ENCODE measurements at regions not wholly inside any gene's neighbourhood (a gene's known extent, or its start where the extent isn't known, plus 50 kb on each side); places are given as distances from the start of the nearest gene placed in this dataset.

GRCh38 chr1:67514300-67514699, 84.1 kb upstream of the SERBP1 start:
- Histone ChIP-seq H3K9me3 (replicated peaks; ENCODE audit: low read length) (no peaks in the 10 kb centered on the region), H3K27me3 (ENCODE audit: control insufficient read depth, insufficient read depth, low read length) (no peaks in the 10 kb centered on the region), H3K4me2 (ENCODE audit: low read length) (no peak overlapping the region), H3K4me1 (ENCODE audit: control insufficient read depth, insufficient read depth, low read length) (no peaks in the 10 kb centered on the region), H3K4me3 (ENCODE audit: low read length) (no peak overlapping the region), H3K9ac (ENCODE audit: low read depth, low read length) (no peak overlapping the region), H3K36me3 (ENCODE audit: insufficient read depth, low read length) (no peaks in the 10 kb centered on the region)

- no peaks in the 10 kb centered on the region for H3K27me3 ChIP-seq (ENCODE audit: control insufficient read depth, insufficient read depth, low read length)
- no peaks in the 10 kb centered on the region for H3K4me1 ChIP-seq (ENCODE audit: control insufficient read depth, insufficient read depth, low read length)
- no peak overlapping the region for H3K4me2 ChIP-seq (ENCODE audit: low read length)
- H3K4me3 ChIP-seq (ENCODE audit: low read length), result no peak overlapping the region
- H3K36me3 ChIP-seq (ENCODE audit: insufficient read depth, low read length), result no peaks in the 10 kb centered on the region
- H3K9me3 ChIP-seq (replicated peaks; ENCODE audit: low read length), result no peaks in the 10 kb centered on the region
- H3K9ac ChIP-seq (ENCODE audit: low read depth, low read length), result no peak overlapping the region
Measured at GRCh38 chr1:67514786-67515185, 84.6 kb upstream of the SERBP1 start.

GRCh38 chr1:67515324-67516080, 85.3 kb upstream of the SERBP1 start:
- Histone ChIP-seq H3K36me3 (ENCODE audit: insufficient read depth, low read length) (no peaks in the 10 kb centered on the region), H3K4me1 (ENCODE audit: control insufficient read depth, insufficient read depth, low read length) (no peaks in the 10 kb centered on the region), H3K27me3 (ENCODE audit: control insufficient read depth, insufficient read depth, low read length) (no peaks in the 10 kb centered on the region), H3K9ac (ENCODE audit: low read depth, low read length) (no peak overlapping the region), H3K4me3 (ENCODE audit: low read length) (no peak overlapping the region), H3K4me2 (ENCODE audit: low read length) (no peak overlapping the region), H3K9me3 (replicated peaks; ENCODE audit: low read length) (no peaks in the 10 kb centered on the region)

GRCh38 chr1:67517046-67517445, 86.8 kb upstream of the SERBP1 start:
- Histone ChIP-seq H3K27me3 (ENCODE audit: control insufficient read depth, insufficient read depth, low read length) (no peaks in the 10 kb centered on the region), H3K4me3 (ENCODE audit: low read length) (no peak overlapping the region)

GRCh38 chr1:67522001-67522441, 91.8 kb upstream of the SERBP1 start:
- Histone ChIP-seq H3K9me3 (replicated peaks; ENCODE audit: low read length) (no peaks in the 10 kb centered on the region), H3K27me3 (ENCODE audit: control insufficient read depth, insufficient read depth, low read length) (no peaks in the 10 kb centered on the region), H3K4me3 (ENCODE audit: low read length) (no peak overlapping the region), H3K36me3 (ENCODE audit: insufficient read depth, low read length) (no peaks in the 10 kb centered on the region), H3K4me2 (ENCODE audit: low read length) (no peak overlapping the region), H3K4me1 (ENCODE audit: control insufficient read depth, insufficient read depth, low read length) (peaks cover 6% of the 10 kb centered on the region), H3K9ac (ENCODE audit: low read depth, low read length) (no peak overlapping the region)

More at GRCh38 chr1:67517046-67517445, 86.8 kb upstream of the SERBP1 start:
- H3K4me1 ChIP-seq (ENCODE audit: control insufficient read depth, insufficient read depth, low read length), result no peaks in the 10 kb centered on the region
- H3K36me3 ChIP-seq (ENCODE audit: insufficient read depth, low read length), result no peaks in the 10 kb centered on the region
- no peaks in the 10 kb centered on the region for H3K9me3 ChIP-seq (replicated peaks; ENCODE audit: low read length)
- H3K9ac ChIP-seq (ENCODE audit: low read depth, low read length), result no peak overlapping the region
- no peak overlapping the region for H3K4me2 ChIP-seq (ENCODE audit: low read length)

- Histone ChIP-seq H3K4me1 (ENCODE audit: control insufficient read depth, insufficient read depth, low read length) (peaks cover 6% of the 10 kb centered on the region), H3K4me3 (ENCODE audit: low read length) (no peak overlapping the region), H3K4me2 (ENCODE audit: low read length) (no peak overlapping the region), H3K9ac (ENCODE audit: low read depth, low read length) (no peak overlapping the region), H3K36me3 (ENCODE audit: insufficient read depth, low read length) (no peaks in the 10 kb centered on the region), H3K27me3 (ENCODE audit: control insufficient read depth, insufficient read depth, low read length) (no peaks in the 10 kb centered on the region), H3K9me3 (replicated peaks; ENCODE audit: low read length) (no peaks in the 10 kb centered on the region)
Measured at GRCh38 chr1:67522793-67523192, 92.6 kb upstream of the SERBP1 start.

- no peak overlapping the region for H3K4me3 ChIP-seq (ENCODE audit: low read length)
Measured at GRCh38 chr1:67524143-67525052, 94.2 kb upstream of the SERBP1 start.

GRCh38 chr1:67525053-67525760, 95.0 kb upstream of the SERBP1 start:
- Histone ChIP-seq H3K9me3 (replicated peaks; ENCODE audit: low read length) (no peaks in the 10 kb centered on the region), H3K4me2 (ENCODE audit: low read length) (no peak overlapping the region), H3K4me3 (ENCODE audit: low read length) (no peak overlapping the region), H3K36me3 (ENCODE audit: insufficient read depth, low read length) (no peaks in the 10 kb centered on the region), H3K4me1 (ENCODE audit: control insufficient read depth, insufficient read depth, low read length) (peaks cover 6% of the 10 kb centered on the region), H3K27me3 (ENCODE audit: control insufficient read depth, insufficient read depth, low read length) (no peaks in the 10 kb centered on the region), H3K9ac (ENCODE audit: low read depth, low read length) (no peak overlapping the region)

More at GRCh38 chr1:67524143-67525052, 94.2 kb upstream of the SERBP1 start:
- H3K9me3 ChIP-seq (replicated peaks; ENCODE audit: low read length), result no peaks in the 10 kb centered on the region
- no peaks in the 10 kb centered on the region for H3K27me3 ChIP-seq (ENCODE audit: control insufficient read depth, insufficient read depth, low read length)
- H3K36me3 ChIP-seq (ENCODE audit: insufficient read depth, low read length), result no peaks in the 10 kb centered on the region
- no peak overlapping the region for H3K9ac ChIP-seq (ENCODE audit: low read depth, low read length)
- peaks cover 6% of the 10 kb centered on the region for H3K4me1 ChIP-seq (ENCODE audit: control insufficient read depth, insufficient read depth, low read length)
- no peak overlapping the region for H3K4me2 ChIP-seq (ENCODE audit: low read length)

- no peak overlapping the region for H3K4me2 ChIP-seq (ENCODE audit: low read length)
- peaks cover 6% of the 10 kb centered on the region for H3K4me1 ChIP-seq (ENCODE audit: control insufficient read depth, insufficient read depth, low read length)
- H3K36me3 ChIP-seq (ENCODE audit: insufficient read depth, low read length), result no peaks in the 10 kb centered on the region
- no peaks in the 10 kb centered on the region for H3K9me3 ChIP-seq (replicated peaks; ENCODE audit: low read length)
- no peak overlapping the region for H3K4me3 ChIP-seq (ENCODE audit: low read length)
- H3K27me3 ChIP-seq (ENCODE audit: control insufficient read depth, insufficient read depth, low read length), result no peaks in the 10 kb centered on the region
- H3K9ac ChIP-seq (ENCODE audit: low read depth, low read length), result no peak overlapping the region
Measured at GRCh38 chr1:67528141-67528540, 97.9 kb upstream of the SERBP1 start.

GRCh38 chr1:67530071-67530470, 99.9 kb upstream of the SERBP1 start:
- no peaks in the 10 kb centered on the region for H3K36me3 ChIP-seq (ENCODE audit: insufficient read depth, low read length)
- peaks cover 9% of the 10 kb centered on the region for H3K4me1 ChIP-seq (ENCODE audit: control insufficient read depth, insufficient read depth, low read length)
- H3K4me2 ChIP-seq (ENCODE audit: low read length), result no peak overlapping the region
- no peaks in the 10 kb centered on the region for H3K27me3 ChIP-seq (ENCODE audit: control insufficient read depth, insufficient read depth, low read length)
- no peak overlapping the region for H3K4me3 ChIP-seq (ENCODE audit: low read length)
- H3K9ac ChIP-seq (ENCODE audit: low read depth, low read length), result no peak overlapping the region
- no peaks in the 10 kb centered on the region for H3K9me3 ChIP-seq (replicated peaks; ENCODE audit: low read length)

Measured in skeletal muscle satellite cell (primary cell).